ENCODE measurements at regions not wholly inside any gene's neighbourhood (a gene's known extent, or its start where the extent isn't known, plus 50 kb on each side); places are given as distances from the start of the nearest gene placed in this dataset.

GRCh38 chr10:85315657-85316056 is 987.3 kb downstream of the CCSER2 start:
- no peak for TF ChIP-seq CTCF (IDR thresholded peaks at IDR 0.05; ENCODE audit: insufficient read depth, low read length, poor library complexity, severe bottlenecking)
- TF ChIP-seq EZH2phosphoT487 (conservative IDR thresholded peaks at IDR 0.05; ENCODE audit: low read length), result no peak
